K562 (cell line): ENCODE measurements at regions not wholly inside any gene's neighbourhood (a gene's known extent, or its start where the extent isn't known, plus 50 kb on each side); places are given as distances from the start of the nearest gene placed in this dataset.
A peak's percentile ranks its signal among the peaks of the same experiment; 100 is the strongest.

Experiments used
- ATAC-seq: fragments of 200-7000 bp; cut with Tn5 transposase; 3 replicates; pipeline ENCODE4 v1.9.1; 2020; ENCODE audit warnings: moderate library complexity
- BruUV-seq: library from RNA; stranded (reverse); fragments of 400-500 nt; replicated peaks from 2 replicates; lab custom pipeline; 2021; lab: Mats Ljungman, UMichigan
- CTCF ChIA-PET: fragments of 300-600 bp; formaldehyde crosslinking; extraction: SDS; loops from one replicate; lab custom pipeline; 2021; ENCODE audit warnings: low intra/inter-chr PET ratio; lab: Yijun Ruan, JAX
- POLR2A ChIA-PET: fragments of 300-600, 350-650 bp; sonication (Branson Sonifier 250); formaldehyde crosslinking; extraction: SDS; loops from one replicate; lab custom pipeline; 2021; ENCODE audit warnings: antibody characterized with exemption, inconsistent platforms; lab: Yijun Ruan, JAX
- DNase-seq, 4 experiments: peaks; one replicate each; pipeline versions ENCODE4 v3.0.0 to v3.0.0-alpha.2; 2011 to 2018; ENCODE audit warnings: low spot score in 3 of 4, mixed read lengths in 3 of 4; ENCODE audit errors: extremely low read depth in 1 of 4
- FAIRE-seq: peaks from 2 replicates; lab custom pipeline; 2011; peaks lifted over from hg19 to GRCh38; lab: Jason Lieb, UNC
- H2AFZ ChIP-seq: 2 replicates; pipeline ENCODE4 v1.6.0; 2011; ENCODE audit warnings: low read depth, low read length, control low read depth, inconsistent platforms
- H3K27ac ChIP-seq: fragments of 200-600 bp; 3 replicates; pipeline ENCODE4 v1.8.0; 2011; ENCODE audit warnings: low read depth, mild to moderate bottlenecking, control low read depth, inconsistent platforms, low read length, moderate library complexity, mixed read lengths; ENCODE audit errors: extremely low read depth
- H3K27me3 ChIP-seq, 2 experiments: fragments of 300-600 bp in 1 of 2; 2 replicates in 1 of 2; 3 replicates in 1 of 2; pipeline versions ENCODE4 v1.6.0 to v1.8.0; 2011; ENCODE audit warnings: inconsistent platforms in 2 of 2, low read length in 2 of 2, mild to moderate bottlenecking in 1 of 2, mixed read lengths in 1 of 2, moderate library complexity in 1 of 2; ENCODE audit not compliant: control insufficient read depth in 2 of 2, insufficient read depth in 2 of 2
- H3K36me3 ChIP-seq: fragments of 300-600 bp; 3 replicates; pipeline ENCODE4 v1.8.0; 2011; ENCODE audit warnings: mild to moderate bottlenecking, low read length, inconsistent platforms; ENCODE audit not compliant: control insufficient read depth, insufficient read depth
- H3K4me1 ChIP-seq, 2 experiments: fragments of 200-600 bp in 1 of 2; replicated peaks in 1 of 2; 2 replicates in 1 of 2; 3 replicates in 1 of 2; pipeline versions ENCODE4 v1.5.1 to v1.8.0; 2011; ENCODE audit warnings: inconsistent platforms in 2 of 2, low read length in 2 of 2, mild to moderate bottlenecking in 1 of 2, mixed read lengths in 1 of 2, moderate library complexity in 1 of 2; ENCODE audit not compliant: control insufficient read depth in 2 of 2, insufficient read depth in 2 of 2
- H3K4me2 ChIP-seq: 2 replicates; pipeline ENCODE4 v1.6.1; 2011; ENCODE audit warnings: low read length, control low read depth, inconsistent platforms, mixed read lengths; ENCODE audit not compliant: insufficient read depth
- H3K4me3 ChIP-seq: fragments of 200-600 bp; sonication (generic), shearing (Covaris generic); 2 replicates; pipeline ENCODE4 v1.5.1; 2016; ENCODE audit warnings: control low read depth, inconsistent platforms
- H3K79me2 ChIP-seq: fragments of 200-600 bp; 3 replicates; pipeline ENCODE4 v1.8.0; 2011; ENCODE audit warnings: low read length, inconsistent platforms; ENCODE audit not compliant: control insufficient read depth, insufficient read depth
- H3K9ac ChIP-seq, 2 experiments: 2 replicates each; pipeline versions ENCODE4 v1.6.0 to v1.6.1; 2011; ENCODE audit warnings: low read depth in 2 of 2, low read length in 2 of 2, control low read depth in 1 of 2, inconsistent platforms in 1 of 2, mild to moderate bottlenecking in 1 of 2, mixed read lengths in 1 of 2; ENCODE audit not compliant: insufficient read depth in 1 of 2
- H3K9me1 ChIP-seq: one replicate; pipeline ENCODE4 v1.6.0; 2011; ENCODE audit warnings: inconsistent platforms, mild to moderate bottlenecking, low read length, moderate library complexity; ENCODE audit not compliant: control insufficient read depth, insufficient read depth
- H3K9me3 ChIP-seq: replicated peaks from 2 replicates; pipeline ENCODE4 v1.5.1; 2011; ENCODE audit warnings: low read depth, low read length, inconsistent platforms; ENCODE audit not compliant: control insufficient read depth, insufficient read depth
- H4K20me1 ChIP-seq: replicated peaks from 2 replicates; pipeline ENCODE4 v1.6.1; 2011; ENCODE audit warnings: low read length, inconsistent platforms, mixed read lengths; ENCODE audit not compliant: control insufficient read depth, insufficient read depth
- ARID1B ChIP-seq: fragments of 450-650 bp; IDR thresholded peaks from 2 replicates; pipeline ENCODE4 v1.6.1; 2016; ENCODE audit warnings: antibody characterized with exemption, mild to moderate bottlenecking, inconsistent platforms
- FOXK1 ChIP-seq: sonication (generic); formaldehyde crosslinking; IDR thresholded peaks from 2 replicates; pipeline ENCODE4 v1.8.0; 2022; ENCODE audit warnings: missing genetic modification reagents, mild to moderate bottlenecking, borderline replicate concordance
- FOXO4 ChIP-seq: fragments of 450-650 bp; formaldehyde crosslinking; IDR thresholded peaks from 2 replicates; pipeline ENCODE4 v1.4.0; 2020; ENCODE audit warnings: mild to moderate bottlenecking, moderate library complexity
- GABPB1 ChIP-seq: sonication (generic); formaldehyde crosslinking; IDR thresholded peaks from 2 replicates; pipeline ENCODE4 v1.8.0; 2022; ENCODE audit warnings: mild to moderate bottlenecking, missing genetic modification reagents
- PRDM10 ChIP-seq: fragments of 450-650 bp; IDR thresholded peaks from 2 replicates; pipeline ENCODE4 v1.6.1; 2018; ENCODE audit not compliant: partially characterized antibody
- PYGO2 ChIP-seq: fragments of 450-650 bp; IDR thresholded peaks from 2 replicates; pipeline ENCODE4 v1.6.1; 2016; ENCODE audit warnings: mild to moderate bottlenecking, missing genetic modification characterization, moderate library complexity, missing compliant biosample characterization
- RFX1 ChIP-seq: fragments of 450-650 bp; IDR thresholded peaks from 2 replicates; pipeline ENCODE4 v1.6.1; 2016; ENCODE audit warnings: mild to moderate bottlenecking, moderate library complexity
- RFX5 ChIP-seq: IDR thresholded peaks from 2 replicates; pipeline ENCODE4 v1.6.1; 2011; ENCODE audit warnings: low read depth, mild to moderate bottlenecking, improper control_type of control experiment, low read length
- SMARCA4 ChIP-seq: fragments of 450-650 bp; IDR thresholded peaks from 2 replicates; pipeline ENCODE4 v1.6.1; 2016
- ZNF699 ChIP-seq: fragments of 250-450 bp; sonication (Bioruptor Pico); IDR thresholded peaks from 2 replicates; pipeline ENCODE4 v1.8.0; 2021; ENCODE audit warnings: mild to moderate bottlenecking, moderate library complexity; ENCODE audit not compliant: insufficient replicate concordance
- ZNF77 ChIP-seq: fragments of 250-450 bp; sonication (Bioruptor Pico); IDR thresholded peaks from 2 replicates; pipeline ENCODE4 v1.5.0; 2020
- ZSCAN32 ChIP-seq: fragments of 450-650 bp; formaldehyde crosslinking; IDR thresholded peaks from 2 replicates; pipeline ENCODE4 v1.4.0; 2020; ENCODE audit warnings: mild to moderate bottlenecking, moderate library complexity
- WGBS: fragments of 100-300 bp; shearing (Covaris generic); methylation state at CpG from one replicate; pipeline ENCODE4 v1.1.6; 2016; ENCODE audit warnings: low coverage, mixed read lengths; ENCODE audit not compliant: insufficient coverage; ENCODE audit errors: missing lambda C conversion rate; 5-methylcytosine and 5-hydroxymethylcytosine counted together
- in situ Hi-C: fragments of 300-500 bp; cut with MboI; formaldehyde crosslinking; loops from 4 replicates; pipeline ENCODE4 v1.15.0; 2018; ENCODE audit warnings: inconsistent platforms, mixed read lengths
- intact Hi-C: fragments of 100-400 bp; cut with micrococcal nuclease; formaldehyde crosslinking; loops from 2 replicates; pipeline ENCODE4 v1.14.2; 2022

GRCh38 chr18:44552706-44553105, 128.0 kb upstream of the SETBP1 start:
- no peak overlapping the region for H3K4me2 ChIP-seq
- POLR2A ChIA-PET, result no interaction called here
- H3K4me1 ChIP-seq, result no peaks in the 10 kb centered on the region
- ATAC-seq (no peak), DNase-seq (no peak), FAIRE-seq (no peak)
- H3K9ac ChIP-seq, result no peak overlapping the region
- H3K27ac ChIP-seq, result no peak overlapping the region
- H4K20me1 ChIP-seq, result no peaks in the 10 kb centered on the region
- H3K9me1 ChIP-seq, result no peaks in the 10 kb centered on the region
- no peaks in the 10 kb centered on the region for H3K27me3 ChIP-seq
- H3K36me3 ChIP-seq, result no peaks in the 10 kb centered on the region
- no peak for TF ChIP-seq RFX5
- TF ChIP-seq ZNF77, result no peak
- TF ChIP-seq GABPB1 (CRISPR knock-in tag), result no peak
- TF ChIP-seq PYGO2, result no peak
- peak; percentile 21; the same call in 1 of the 2 replicates for TF ChIP-seq RFX1
- no TSS peak for BruUV-seq
- no peaks in the 10 kb centered on the region for H3K79me2 ChIP-seq
- no peaks in the 10 kb centered on the region for H3K9me3 ChIP-seq
- intact Hi-C loops (no loop called here), in situ Hi-C loops (no loop called here)
- 0% methylated on average over 1 of the region's 2 CpGs for WGBS
- H2AFZ ChIP-seq, result no peak overlapping the region
- no peak overlapping the region for H3K4me3 ChIP-seq
- CTCF ChIA-PET, result no interaction called here

GRCh38 chr18:44556296-44556695, 124.4 kb upstream of the SETBP1 start:
- in situ Hi-C loops (no loop called here), intact Hi-C loops (no loop called here)
- DNase-seq (no peak), ATAC-seq (no peak), FAIRE-seq (no peak)
- no TSS peak for BruUV-seq
- no peaks in the 10 kb centered on the region for H3K27me3 ChIP-seq
- ChIA-PET CTCF (no interaction called here), POLR2A (no interaction called here)
- no peaks in the 10 kb centered on the region for H3K36me3 ChIP-seq
- H4K20me1 ChIP-seq, result no peaks in the 10 kb centered on the region
- H3K27ac ChIP-seq, result no peak overlapping the region
- H3K9me1 ChIP-seq, result no peaks in the 10 kb centered on the region
- no peaks in the 10 kb centered on the region for H3K79me2 ChIP-seq
- no peak overlapping the region for H3K9ac ChIP-seq
- WGBS, result 0% methylated on average over 3 of the region's 3 CpGs
- no peak overlapping the region for H3K4me2 ChIP-seq
- no peak overlapping the region for H3K4me3 ChIP-seq
- no peaks in the 10 kb centered on the region for H3K9me3 ChIP-seq
- no peak overlapping the region for H2AFZ ChIP-seq
- no peaks in the 10 kb centered on the region for H3K4me1 ChIP-seq
- no peak for TF ChIP-seq FOXK1
- no peak for TF ChIP-seq PRDM10
- TF ChIP-seq ZNF699, result no peak
- no peak for TF ChIP-seq ARID1B
- no peak for TF ChIP-seq SMARCA4
- TF ChIP-seq ZSCAN32, result no peak
- no peak for TF ChIP-seq FOXO4 (CRISPR knock-in tag)
